Body of pancreas (tissue), 4 donors: ENCODE measurements at regions not wholly inside any gene's neighbourhood (a gene's known extent, or its start where the extent isn't known, plus 50 kb on each side); places are given as distances from the start of the nearest gene placed in this dataset.

ENCODE experiments used
- CTCF ChIP-seq, 7 experiments: fragments of 450-650 bp in 4 of 7; fragments of 200-600 bp in 3 of 7; sonication (generic) in 3 of 7; IDR thresholded peaks; one replicate each; pipeline ENCODE4 v1.5.1; 2016 to 2019; ENCODE audit warnings: antibody characterized with exemption in 7 of 7
- POLR2A ChIP-seq, 3 donors: fragments of 450-650 bp; IDR thresholded peaks; one replicate each; pipeline ENCODE4 v1.6.1; 2016; ENCODE audit warnings: antibody characterized with exemption in 3 of 3, mild to moderate bottlenecking in 2 of 3

- TF ChIP-seq CTCF (IDR thresholded peaks at IDR 0.05) (no peak), POLR2A (IDR thresholded peaks at IDR 0.05) (no peak)
Measured at GRCh38 chr15:58288592-58288991, 143.2 kb upstream of the LIPC start.
